Right lobe of liver (tissue), 6 donors: ENCODE measurements at regions not wholly inside any gene's neighbourhood (a gene's known extent, or its start where the extent isn't known, plus 50 kb on each side); places are given as distances from the start of the nearest gene placed in this dataset.

Experiments used
- ATAC-seq, 4 donors: fragments of 200-7000 bp; cut with Tn5 transposase; one replicate each; pipeline ENCODE4 v1.9.1; 2020; ENCODE audit warnings: mild to moderate bottlenecking in 4 of 4, moderate library complexity in 4 of 4
- DNase-seq, 3 donors: peaks; one replicate each; pipeline ENCODE4 v3.0.0-alpha.2; 2020
- H3K27ac ChIP-seq, 3 donors: fragments of 200-600 bp; one replicate each; pipeline ENCODE4 v1.8.0; 2022
- H3K27me3 ChIP-seq, 2 donors: fragments of 200-600 bp; one replicate each; pipeline ENCODE4 v1.8.0; 2022
- H3K36me3 ChIP-seq, 4 donors: fragments of 200-600 bp; sonication (generic) in 1 of 4; one replicate each; pipeline versions ENCODE4 v1.5.1 to v1.8.0; 2017 to 2022; ENCODE audit warnings: control low read depth in 1 of 4
- H3K4me1 ChIP-seq, 4 donors: fragments of 200-600 bp; sonication (generic) in 1 of 4; one replicate each; pipeline versions ENCODE4 v1.5.1 to v1.8.0; 2017 to 2022; ENCODE audit warnings: control low read depth in 1 of 4
- H3K4me3 ChIP-seq, 3 donors: fragments of 200-600 bp; one replicate each; pipeline ENCODE4 v1.8.0; 2022
- H3K9me3 ChIP-seq, 4 donors: fragments of 200-600 bp; sonication (generic) in 1 of 4; one replicate each; pipeline versions ENCODE4 v1.5.1 to v1.8.0; 2017 to 2022; ENCODE audit warnings: control low read depth in 1 of 4
- POLR2A ChIP-seq: fragments of 450-650 bp; IDR thresholded peaks from one replicate; pipeline ENCODE4 v1.6.1; 2017; ENCODE audit warnings: antibody characterized with exemption, mild to moderate bottlenecking
- WGBS: methylation state at CpG from one replicate; pipeline ENCODE4 v1.1.6; 2018; ENCODE audit warnings: low coverage, low lambda C conversion rate; ENCODE audit not compliant: insufficient coverage; ENCODE audit errors: missing lambda C conversion rate; 5-methylcytosine and 5-hydroxymethylcytosine counted together
- intact Hi-C, 2 donors: fragments of 100-400 bp; cut with DNase I; formaldehyde crosslinking; loops; one replicate each; pipeline versions ENCODE4 v1.11.2 to v1.14.1; 2022
- TF ChIP-seq, protein P1 (sequence below), 4 donors: fragments of 200-600 bp in 3 of 4; fragments of 450-650 bp in 1 of 4; IDR thresholded peaks; one replicate each; pipeline versions ENCODE4 v1.5.1 to v1.8.0; 2016 to 2022; ENCODE audit warnings: antibody characterized with exemption in 4 of 4, mild to moderate bottlenecking in 2 of 4
- donor health status: DM: no; HTN: yes; CAD: no.
- donor health status: DM: no; HTN: no; CAD: no.
- donor health status: DM: no; HTN: no; CAD: no.
- donor health status: DM: no; HTN: yes; CAD: no.
- donor health status: DM: no; HTN: yes; CAD: no.

DNA sequence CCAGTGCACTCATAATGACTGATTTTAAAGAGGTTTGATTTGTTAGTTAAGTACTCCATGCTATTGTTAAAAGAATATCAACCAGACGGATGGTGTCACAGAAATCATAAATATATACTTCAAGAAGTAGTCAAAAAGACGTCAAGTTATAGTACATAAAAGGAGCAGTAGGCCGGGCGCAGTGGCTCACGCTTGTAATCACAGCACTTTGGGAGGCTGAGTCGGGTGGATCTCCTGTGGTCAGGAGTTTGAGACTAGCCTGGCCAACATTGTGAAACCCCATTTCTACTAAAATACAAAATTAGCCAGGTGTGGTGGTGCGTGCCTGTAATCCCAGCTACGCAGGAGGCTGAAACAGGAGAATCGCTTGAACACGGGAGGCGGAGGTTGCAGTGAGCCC is 721.7 kb downstream of the JRKL start:
- H3K4me1 ChIP-seq = no peaks in the 10 kb centered on the region
- H3K9me3 ChIP-seq = no peaks in the 10 kb centered on the region
- no peak overlapping the region for H3K4me3 ChIP-seq
- 64% methylated on average over 11 of the region's 11 CpGs for WGBS
- no peak for DNase-seq
- intact Hi-C loops = no loop called here
- H3K27me3 ChIP-seq = no peaks in the 10 kb centered on the region
- no peak for ATAC-seq
- H3K36me3 ChIP-seq = no peaks in the 10 kb centered on the region
- TF ChIP-seq, protein P1, sequence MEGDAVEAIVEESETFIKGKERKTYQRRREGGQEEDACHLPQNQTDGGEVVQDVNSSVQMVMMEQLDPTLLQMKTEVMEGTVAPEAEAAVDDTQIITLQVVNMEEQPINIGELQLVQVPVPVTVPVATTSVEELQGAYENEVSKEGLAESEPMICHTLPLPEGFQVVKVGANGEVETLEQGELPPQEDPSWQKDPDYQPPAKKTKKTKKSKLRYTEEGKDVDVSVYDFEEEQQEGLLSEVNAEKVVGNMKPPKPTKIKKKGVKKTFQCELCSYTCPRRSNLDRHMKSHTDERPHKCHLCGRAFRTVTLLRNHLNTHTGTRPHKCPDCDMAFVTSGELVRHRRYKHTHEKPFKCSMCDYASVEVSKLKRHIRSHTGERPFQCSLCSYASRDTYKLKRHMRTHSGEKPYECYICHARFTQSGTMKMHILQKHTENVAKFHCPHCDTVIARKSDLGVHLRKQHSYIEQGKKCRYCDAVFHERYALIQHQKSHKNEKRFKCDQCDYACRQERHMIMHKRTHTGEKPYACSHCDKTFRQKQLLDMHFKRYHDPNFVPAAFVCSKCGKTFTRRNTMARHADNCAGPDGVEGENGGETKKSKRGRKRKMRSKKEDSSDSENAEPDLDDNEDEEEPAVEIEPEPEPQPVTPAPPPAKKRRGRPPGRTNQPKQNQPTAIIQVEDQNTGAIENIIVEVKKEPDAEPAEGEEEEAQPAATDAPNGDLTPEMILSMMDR (IDR thresholded peaks at IDR 0.05) = no peak
- no peak for TF ChIP-seq POLR2A
- no peak overlapping the region for H3K27ac ChIP-seq

DNA sequence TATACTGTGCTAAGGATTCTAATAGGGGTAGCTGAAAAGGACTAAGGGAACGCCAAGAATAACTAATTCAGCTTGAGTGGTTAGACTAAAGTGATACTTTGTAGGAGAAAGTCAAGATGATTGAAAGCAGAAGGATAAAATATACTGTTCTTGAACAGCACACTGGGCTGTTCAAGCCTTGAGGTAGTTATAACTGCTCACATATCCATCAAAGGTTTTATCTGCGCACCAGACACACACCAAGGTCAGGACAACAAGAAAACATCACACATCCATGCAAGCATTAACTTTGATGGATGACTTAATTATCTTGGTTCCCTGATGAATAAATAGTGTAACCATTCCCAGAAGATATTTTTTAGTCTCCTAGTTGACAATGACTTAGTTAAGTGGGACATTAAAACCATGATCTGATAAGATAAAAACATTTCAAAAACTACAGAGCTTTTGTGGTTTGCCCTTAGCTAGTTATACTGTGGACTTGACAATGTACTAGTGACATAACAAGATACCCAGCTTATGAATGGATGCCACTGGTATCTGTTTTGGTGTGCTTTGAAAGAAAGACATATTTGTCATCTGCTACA is 728.9 kb downstream of the JRKL start:
- no peak overlapping the region for H3K4me3 ChIP-seq
- intact Hi-C loops = no loop called here
- no peak for DNase-seq
- no peaks in the 10 kb centered on the region for H3K4me1 ChIP-seq
- ATAC-seq = no peak
- TF ChIP-seq POLR2A = no peak
- TF ChIP-seq, protein P1 (IDR thresholded peaks at IDR 0.05) = no peak
- H3K27me3 ChIP-seq = no peaks in the 10 kb centered on the region
- no peak overlapping the region for H3K27ac ChIP-seq
- H3K36me3 ChIP-seq = no peaks in the 10 kb centered on the region
- no peaks in the 10 kb centered on the region for H3K9me3 ChIP-seq
- WGBS = 32% methylated on average over 2 of the region's 2 CpGs

- no peak overlapping the region for H3K27ac ChIP-seq
- no peaks in the 10 kb centered on the region for H3K27me3 ChIP-seq
- H3K4me3 ChIP-seq = no peak overlapping the region
- H3K36me3 ChIP-seq = no peaks in the 10 kb centered on the region
- H3K9me3 ChIP-seq = no peaks in the 10 kb centered on the region
- intact Hi-C loops = no loop called here
- WGBS = 15% methylated on average over 2 of the region's 2 CpGs
- TF ChIP-seq, protein P1 (IDR thresholded peaks at IDR 0.05) = no peak
- no peak for TF ChIP-seq POLR2A
- no peak for DNase-seq
- H3K4me1 ChIP-seq = no peaks in the 10 kb centered on the region
- no peak for ATAC-seq
Observed at GRCh38 chr11:97123237-97123636, 733.4 kb downstream of the JRKL start.

GRCh38 chr11:97136067-97136466 is 746.3 kb downstream of the JRKL start:
- Histone ChIP-seq H3K4me3 (no peak overlapping the region), H3K9me3 (no peaks in the 10 kb centered on the region), H3K27ac (no peak overlapping the region), H3K36me3 (no peaks in the 10 kb centered on the region), H3K4me1 (no peaks in the 10 kb centered on the region), H3K27me3 (no peaks in the 10 kb centered on the region)
- intact Hi-C loops = no loop called here
- ATAC-seq = no peak
- DNase-seq = no peak
- no peak for TF ChIP-seq POLR2A
- TF ChIP-seq, protein P1 (IDR thresholded peaks at IDR 0.05) = no peak
- 40% methylated on average over 1 of the region's 1 CpG for WGBS
